Hepatocyte (in vitro differentiated cells): ENCODE measurements at regions not wholly inside any gene's neighbourhood (a gene's known extent, or its start where the extent isn't known, plus 50 kb on each side); places are given as distances from the start of the nearest gene placed in this dataset.

Experiments used
- DNase-seq: peaks from one replicate; pipeline ENCODE4 v3.0.0-alpha.2; 2016; ENCODE audit warnings: low spot score
- H2AFZ ChIP-seq: fragments of 200-600 bp; sonication (generic); 2 replicates; pipeline ENCODE4 v1.6.0; 2016; ENCODE audit warnings: antibody characterized with exemption, mild to moderate bottlenecking
- H3K27ac ChIP-seq: fragments of 200-600 bp; sonication (generic); 2 replicates; pipeline ENCODE4 v1.5.1; 2016; ENCODE audit warnings: mild to moderate bottlenecking
- H3K27me3 ChIP-seq: fragments of 200-600 bp; sonication (generic); 2 replicates; pipeline ENCODE4 v1.6.1; 2016
- H3K36me3 ChIP-seq: fragments of 200-600 bp; sonication (generic); replicated peaks from 2 replicates; pipeline ENCODE4 v1.5.1; 2016; ENCODE audit warnings: low read depth; ENCODE audit not compliant: insufficient read depth
- H3K4me1 ChIP-seq: fragments of 200-600 bp; sonication (generic); 2 replicates; pipeline ENCODE4 v1.5.1; 2016; ENCODE audit warnings: mild to moderate bottlenecking, moderate library complexity; ENCODE audit not compliant: insufficient read depth
- H3K4me2 ChIP-seq: fragments of 200-600 bp; sonication (generic); 2 replicates; pipeline ENCODE4 v1.6.0; 2016
- H3K4me3 ChIP-seq: fragments of 200-600 bp; sonication (generic); 2 replicates; pipeline ENCODE4 v1.5.1; 2016; ENCODE audit warnings: mild to moderate bottlenecking
- H3K79me2 ChIP-seq: fragments of 200-600 bp; sonication (generic); 2 replicates; pipeline ENCODE4 v1.6.0; 2017; ENCODE audit warnings: mild to moderate bottlenecking
- H3K9me2 ChIP-seq: fragments of 200-600 bp; sonication (generic); replicated peaks from 2 replicates; pipeline ENCODE4 v1.6.0; 2017; ENCODE audit warnings: mild to moderate bottlenecking; ENCODE audit not compliant: insufficient read depth
- H3K9me3 ChIP-seq: fragments of 200-600 bp; sonication (generic); 2 replicates; pipeline ENCODE4 v1.5.1; 2016; ENCODE audit warnings: low read depth, mild to moderate bottlenecking
- H4K20me1 ChIP-seq: fragments of 200-600 bp; sonication (generic); 2 replicates; pipeline ENCODE4 v1.6.0; 2016; ENCODE audit warnings: mild to moderate bottlenecking; ENCODE audit not compliant: insufficient read depth, poor library complexity, severe bottlenecking
- EZH2 ChIP-seq: fragments of 200-600 bp; sonication (generic); IDR thresholded peaks from 2 replicates; pipeline ENCODE4 v1.6.1; 2016; ENCODE audit warnings: antibody characterized with exemption, mild to moderate bottlenecking, borderline replicate concordance
- EZH2phosphoT487 ChIP-seq: fragments of 200-600 bp; sonication (generic); IDR thresholded peaks from one replicate; pipeline ENCODE4 v1.6.1; 2018; ENCODE audit warnings: antibody characterized with exemption, mild to moderate bottlenecking, low read depth, moderate library complexity; ENCODE audit not compliant: unreplicated experiment, severe bottlenecking
- WGBS: methylation state at CpG from one replicate; pipeline ENCODE4 v1.1.6; 2016; ENCODE audit warnings: low lambda C conversion rate; ENCODE audit errors: missing lambda C conversion rate; 5-methylcytosine and 5-hydroxymethylcytosine counted together
- TF ChIP-seq, protein P1 (sequence below): fragments of 200-600 bp; sonication (generic); IDR thresholded peaks from 2 replicates; pipeline ENCODE4 v1.5.1; 2016; ENCODE audit warnings: antibody characterized with exemption, mild to moderate bottlenecking; ENCODE audit not compliant: poor library complexity

DNA sequence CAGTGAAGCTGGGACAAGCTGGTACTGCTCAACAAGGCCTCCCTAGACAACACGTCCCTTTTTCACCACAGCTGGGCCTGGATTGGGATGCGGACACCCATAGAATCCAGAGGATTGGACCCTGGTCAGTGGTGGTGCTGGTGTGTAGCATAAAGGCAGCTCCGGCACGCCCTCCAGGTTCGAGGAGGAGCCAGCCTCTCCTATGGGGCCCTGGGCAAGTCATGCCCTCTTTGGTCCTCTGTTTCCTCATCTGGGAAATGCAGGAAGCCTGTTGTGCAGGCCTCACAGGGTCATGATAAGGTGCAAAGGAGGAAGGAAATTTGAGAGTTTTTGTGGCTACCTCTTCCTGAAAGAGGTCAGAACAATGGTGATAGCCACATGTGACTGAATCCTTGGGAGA lies 1741.7 kb downstream of the TP53TG3F start:
- no peaks in the 10 kb centered on the region for H3K4me1 ChIP-seq
- H2AFZ ChIP-seq = no peak overlapping the region
- no peak for TF ChIP-seq EZH2phosphoT487
- TF ChIP-seq, protein P1, sequence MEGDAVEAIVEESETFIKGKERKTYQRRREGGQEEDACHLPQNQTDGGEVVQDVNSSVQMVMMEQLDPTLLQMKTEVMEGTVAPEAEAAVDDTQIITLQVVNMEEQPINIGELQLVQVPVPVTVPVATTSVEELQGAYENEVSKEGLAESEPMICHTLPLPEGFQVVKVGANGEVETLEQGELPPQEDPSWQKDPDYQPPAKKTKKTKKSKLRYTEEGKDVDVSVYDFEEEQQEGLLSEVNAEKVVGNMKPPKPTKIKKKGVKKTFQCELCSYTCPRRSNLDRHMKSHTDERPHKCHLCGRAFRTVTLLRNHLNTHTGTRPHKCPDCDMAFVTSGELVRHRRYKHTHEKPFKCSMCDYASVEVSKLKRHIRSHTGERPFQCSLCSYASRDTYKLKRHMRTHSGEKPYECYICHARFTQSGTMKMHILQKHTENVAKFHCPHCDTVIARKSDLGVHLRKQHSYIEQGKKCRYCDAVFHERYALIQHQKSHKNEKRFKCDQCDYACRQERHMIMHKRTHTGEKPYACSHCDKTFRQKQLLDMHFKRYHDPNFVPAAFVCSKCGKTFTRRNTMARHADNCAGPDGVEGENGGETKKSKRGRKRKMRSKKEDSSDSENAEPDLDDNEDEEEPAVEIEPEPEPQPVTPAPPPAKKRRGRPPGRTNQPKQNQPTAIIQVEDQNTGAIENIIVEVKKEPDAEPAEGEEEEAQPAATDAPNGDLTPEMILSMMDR = no peak
- no peak for DNase-seq
- no peak overlapping the region for H3K4me3 ChIP-seq
- H3K79me2 ChIP-seq = no peaks in the 10 kb centered on the region
- 81% methylated on average over 5 of the region's 5 CpGs for WGBS
- H3K27me3 ChIP-seq = no peaks in the 10 kb centered on the region
- no peaks in the 10 kb centered on the region for H3K36me3 ChIP-seq
- H3K9me3 ChIP-seq = no peaks in the 10 kb centered on the region
- H3K27ac ChIP-seq = no peak overlapping the region
- H3K9me2 ChIP-seq = no peaks in the 10 kb centered on the region
- no peaks in the 10 kb centered on the region for H4K20me1 ChIP-seq
- no peak overlapping the region for H3K4me2 ChIP-seq

DNA sequence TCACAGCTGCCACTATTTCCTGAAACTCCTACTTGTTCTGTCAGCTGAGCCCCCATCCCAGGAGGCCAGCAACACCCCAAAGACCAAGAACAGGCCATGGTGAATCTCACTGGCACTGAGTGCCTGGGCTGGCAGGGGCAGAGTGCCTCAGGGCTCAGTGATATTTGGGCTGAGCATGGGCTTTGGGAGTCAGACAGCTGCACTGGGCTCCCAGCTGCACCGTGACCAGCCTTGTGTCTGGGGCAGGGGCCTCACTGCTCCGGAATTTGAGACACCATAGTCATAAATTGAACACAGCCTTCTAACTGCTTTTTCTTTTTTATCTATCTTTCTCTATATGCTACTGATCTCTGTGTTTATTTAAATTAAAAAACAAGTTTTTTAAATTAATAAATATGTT lies 1744.2 kb downstream of the TP53TG3F start:
- H4K20me1 ChIP-seq = no peaks in the 10 kb centered on the region
- H3K27me3 ChIP-seq = no peaks in the 10 kb centered on the region
- no peaks in the 10 kb centered on the region for H3K36me3 ChIP-seq
- no peaks in the 10 kb centered on the region for H3K9me3 ChIP-seq
- no peaks in the 10 kb centered on the region for H3K79me2 ChIP-seq
- no peaks in the 10 kb centered on the region for H3K9me2 ChIP-seq
- no peak for DNase-seq
- no peak overlapping the region for H3K27ac ChIP-seq
- no peak overlapping the region for H3K4me3 ChIP-seq
- no peak for TF ChIP-seq EZH2
- TF ChIP-seq EZH2phosphoT487 = no peak
- TF ChIP-seq, protein P1 = no peak
- H3K4me1 ChIP-seq = no peaks in the 10 kb centered on the region
- WGBS = 67% methylated on average over 2 of the region's 2 CpGs
- H2AFZ ChIP-seq = no peak overlapping the region
- H3K4me2 ChIP-seq = no peak overlapping the region

DNA sequence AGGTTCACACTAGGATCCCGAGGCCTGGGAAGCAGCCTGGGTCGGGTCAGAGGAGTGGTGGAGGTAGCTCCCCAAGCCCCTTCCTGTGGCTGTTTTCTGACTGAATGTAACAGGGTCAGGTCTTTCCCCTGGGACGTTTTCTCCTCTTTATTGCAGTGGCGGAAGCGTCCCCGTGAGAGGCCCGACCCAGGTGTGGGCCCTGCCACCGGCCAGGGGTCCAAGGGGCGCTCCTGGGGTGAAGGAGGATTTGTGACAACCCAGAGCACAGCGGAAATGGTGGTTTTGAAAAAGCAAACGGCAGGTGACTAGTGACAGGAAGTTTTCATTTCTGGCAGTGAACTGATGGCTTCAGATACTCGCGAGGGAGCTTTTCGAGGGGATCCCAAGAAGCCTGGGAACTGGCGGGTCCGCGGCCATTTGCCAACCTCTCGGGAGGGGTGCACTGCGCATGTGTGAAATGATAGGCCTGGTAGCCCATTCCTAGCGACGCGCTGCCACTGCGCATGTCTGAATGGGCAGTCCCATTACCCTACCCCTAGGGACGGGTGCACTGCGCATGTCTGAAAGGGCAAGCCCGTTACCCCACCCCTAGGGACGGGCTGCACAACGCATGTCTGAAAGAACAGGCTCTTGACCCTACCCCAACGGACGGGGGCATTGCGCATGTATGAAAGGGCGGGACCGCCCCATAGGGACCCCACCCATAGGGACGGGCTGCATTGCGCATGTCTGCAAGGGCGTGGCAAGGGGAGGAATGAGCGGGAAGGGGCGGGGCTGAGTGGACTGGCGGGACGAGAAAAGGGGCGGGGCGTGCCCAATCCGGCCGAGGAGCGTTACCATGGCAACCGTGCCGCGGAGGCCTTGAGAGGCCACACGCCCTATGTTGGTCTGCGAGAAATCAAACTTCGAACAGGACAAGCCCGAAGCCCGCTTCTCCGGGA lies 1747.9 kb downstream of the TP53TG3F start:
- no peak for DNase-seq
- Histone ChIP-seq H3K4me2 (no peak overlapping the region), H3K4me1 (no peaks in the 10 kb centered on the region), H3K9me3 (no peaks in the 10 kb centered on the region), H3K27me3 (no peaks in the 10 kb centered on the region), H3K4me3 (no peak overlapping the region), H3K79me2 (no peaks in the 10 kb centered on the region), H2AFZ (no peak overlapping the region), H4K20me1 (no peaks in the 10 kb centered on the region), H3K9me2 (no peaks in the 10 kb centered on the region), H3K27ac (no peak overlapping the region), H3K36me3 (no peaks in the 10 kb centered on the region)
- WGBS = 87% methylated on average over 47 of the region's 54 CpGs
- TF ChIP-seq, protein P1 = no peak
- TF ChIP-seq EZH2 (no peak), EZH2phosphoT487 (no peak)
